WI38 (cell line): ENCODE measurements at regions not wholly inside any gene's neighbourhood (a gene's known extent, or its start where the extent isn't known, plus 50 kb on each side); places are given as distances from the start of the nearest gene placed in this dataset.

Experiments used
- H3K4me3 ChIP-seq: 2 replicates; pipeline ENCODE4 v1.5.1; 2011; ENCODE audit warnings: low read depth, mild to moderate bottlenecking, control low read depth, low read length
- CTCF ChIP-seq: IDR thresholded peaks from 2 replicates; pipeline ENCODE4 v1.5.1; 2012; ENCODE audit warnings: low read depth, mild to moderate bottlenecking, control low read depth, low read length

GRCh38 chr3:104987859-104988258, 378.9 kb upstream of the ALCAM start:
- TF ChIP-seq CTCF = no peak
- H3K4me3 ChIP-seq = no peak overlapping the region

- no peak overlapping the region for H3K4me3 ChIP-seq
- TF ChIP-seq CTCF = no peak
Measured at GRCh38 chr3:104988496-104988895, 378.2 kb upstream of the ALCAM start.

GRCh38 chr3:104989878-104990277, 376.8 kb upstream of the ALCAM start:
- no peak for TF ChIP-seq CTCF
- no peak overlapping the region for H3K4me3 ChIP-seq

GRCh38 chr3:104990758-104991157, 376.0 kb upstream of the ALCAM start:
- H3K4me3 ChIP-seq = no peak overlapping the region
- TF ChIP-seq CTCF = no peak

GRCh38 chr3:104992676-104993075, 374.0 kb upstream of the ALCAM start:
- no peak for TF ChIP-seq CTCF

GRCh38 chr3:105006164-105006563, 360.5 kb upstream of the ALCAM start:
- H3K4me3 ChIP-seq = no peak overlapping the region

More at GRCh38 chr3:104992676-104993075, 374.0 kb upstream of the ALCAM start:
- no peak overlapping the region for H3K4me3 ChIP-seq

GRCh38 chr3:105013657-105014056, 353.1 kb upstream of the ALCAM start:
- TF ChIP-seq CTCF = no peak
- no peak overlapping the region for H3K4me3 ChIP-seq

More at GRCh38 chr3:105006164-105006563, 360.5 kb upstream of the ALCAM start:
- no peak for TF ChIP-seq CTCF
